ENCODE measurements at regions not wholly inside any gene's neighbourhood (a gene's known extent, or its start where the extent isn't known, plus 50 kb on each side); places are given as distances from the start of the nearest gene placed in this dataset.
A peak's percentile ranks its signal among the peaks of the same experiment; 100 is the strongest.

DNA sequence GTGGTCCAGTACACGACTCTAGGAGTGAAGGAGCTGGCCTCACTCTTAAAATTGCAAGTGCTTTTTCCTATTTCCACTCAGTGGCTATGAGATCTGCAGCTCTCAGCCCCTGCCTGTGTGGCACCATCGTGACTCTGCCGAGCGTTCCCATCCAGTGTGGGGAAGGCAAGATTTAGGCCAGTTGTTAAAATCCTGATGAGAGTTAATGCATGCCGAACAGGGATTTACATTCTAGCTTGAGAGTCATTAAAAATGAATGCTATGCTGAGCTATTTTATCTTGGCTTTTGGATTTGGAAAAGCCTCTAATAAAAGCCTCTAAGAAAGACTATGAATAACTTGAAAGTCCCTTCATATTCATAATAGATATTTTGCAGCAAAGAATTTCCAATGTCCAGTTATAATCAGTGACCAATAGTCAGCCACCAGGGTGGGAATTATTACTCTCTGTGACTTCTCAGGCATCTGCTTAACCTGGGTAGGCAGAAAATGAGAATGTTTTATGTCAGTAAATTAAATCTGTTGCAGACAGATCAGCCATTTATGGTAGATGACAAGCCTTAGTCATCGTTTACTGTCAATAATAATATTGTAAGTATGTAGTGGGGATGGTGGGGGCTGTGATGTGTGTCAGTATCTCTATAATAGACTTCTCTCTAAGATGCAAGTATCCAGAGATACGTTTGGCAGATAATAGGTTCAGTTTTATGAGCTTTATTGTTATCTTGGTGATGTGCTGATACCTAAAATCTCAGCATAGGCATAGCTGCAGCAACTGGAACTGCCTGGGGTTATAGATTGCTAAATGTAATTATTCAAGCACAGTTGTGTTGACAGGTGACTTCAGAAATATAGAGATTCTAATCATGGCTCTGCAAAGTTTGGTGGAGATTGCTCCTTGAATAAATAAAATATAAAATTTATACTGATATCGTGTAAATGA, 207.8 kb downstream of the SOCS6 start:
- Histone ChIP-seq H3K36me3 (no peaks in the 10 kb centered on the region), H3K27me3 (no peaks in the 10 kb centered on the region), H3K4me1 (no peaks in the 10 kb centered on the region), H3K27ac (no peak overlapping the region), H3K9me3 (no peaks in the 10 kb centered on the region), H3K4me3 (no peak overlapping the region)
- intact Hi-C loops (cut with DNase I), result no loop called here
- DNase-seq, result no peak
- 77 to 79% methylated on average over 8 of the region's 8 CpGs for WGBS, 2 donors
- TF ChIP-seq, protein P1, sequence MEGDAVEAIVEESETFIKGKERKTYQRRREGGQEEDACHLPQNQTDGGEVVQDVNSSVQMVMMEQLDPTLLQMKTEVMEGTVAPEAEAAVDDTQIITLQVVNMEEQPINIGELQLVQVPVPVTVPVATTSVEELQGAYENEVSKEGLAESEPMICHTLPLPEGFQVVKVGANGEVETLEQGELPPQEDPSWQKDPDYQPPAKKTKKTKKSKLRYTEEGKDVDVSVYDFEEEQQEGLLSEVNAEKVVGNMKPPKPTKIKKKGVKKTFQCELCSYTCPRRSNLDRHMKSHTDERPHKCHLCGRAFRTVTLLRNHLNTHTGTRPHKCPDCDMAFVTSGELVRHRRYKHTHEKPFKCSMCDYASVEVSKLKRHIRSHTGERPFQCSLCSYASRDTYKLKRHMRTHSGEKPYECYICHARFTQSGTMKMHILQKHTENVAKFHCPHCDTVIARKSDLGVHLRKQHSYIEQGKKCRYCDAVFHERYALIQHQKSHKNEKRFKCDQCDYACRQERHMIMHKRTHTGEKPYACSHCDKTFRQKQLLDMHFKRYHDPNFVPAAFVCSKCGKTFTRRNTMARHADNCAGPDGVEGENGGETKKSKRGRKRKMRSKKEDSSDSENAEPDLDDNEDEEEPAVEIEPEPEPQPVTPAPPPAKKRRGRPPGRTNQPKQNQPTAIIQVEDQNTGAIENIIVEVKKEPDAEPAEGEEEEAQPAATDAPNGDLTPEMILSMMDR (IDR thresholded peaks at IDR 0.05), result no peak
- TF ChIP-seq POLR2AphosphoS5 (IDR thresholded peaks at IDR 0.05), result no peak
- no peak for TF ChIP-seq EP300 (IDR thresholded peaks at IDR 0.05)
- no peak for TF ChIP-seq POLR2A (IDR thresholded peaks at IDR 0.05)

DNA sequence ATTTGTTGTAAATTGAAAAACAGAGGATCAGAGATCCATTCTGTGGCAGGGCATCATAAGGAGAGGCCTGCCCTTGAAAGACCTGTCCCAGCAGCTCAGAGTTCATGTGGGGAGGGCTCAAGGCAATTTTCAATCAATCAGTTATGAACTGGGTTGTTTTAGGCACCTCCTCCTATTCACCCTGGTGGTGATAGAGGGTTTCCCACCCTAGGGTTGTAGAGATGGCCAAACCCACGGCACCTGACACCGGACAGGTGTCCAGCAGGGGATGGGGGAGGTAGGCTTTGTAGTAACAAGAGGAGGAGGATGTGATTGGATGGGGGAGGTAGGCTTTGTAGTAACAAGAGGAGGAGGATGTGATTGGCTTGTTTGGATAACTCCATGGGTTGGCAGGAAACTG, 205.7 kb downstream of the SOCS6 start:
- Histone ChIP-seq H3K27me3 (no peaks in the 10 kb centered on the region), H3K4me1 (no peaks in the 10 kb centered on the region), H3K9me3 (no peaks in the 10 kb centered on the region), H3K36me3 (no peaks in the 10 kb centered on the region), H3K27ac (no peak overlapping the region), H3K4me3 (no peak overlapping the region)
- WGBS, 2 donors, result 86 to 90% methylated on average over 2 of the region's 2 CpGs
- intact Hi-C loops (cut with DNase I), result no loop called here
- no peak for DNase-seq
- TF ChIP-seq POLR2A (IDR thresholded peaks at IDR 0.05) (no peak), POLR2AphosphoS5 (IDR thresholded peaks at IDR 0.05) (no peak), EP300 (IDR thresholded peaks at IDR 0.05) (no peak)
- TF ChIP-seq, protein P1 (IDR thresholded peaks at IDR 0.05), result no peak

DNA sequence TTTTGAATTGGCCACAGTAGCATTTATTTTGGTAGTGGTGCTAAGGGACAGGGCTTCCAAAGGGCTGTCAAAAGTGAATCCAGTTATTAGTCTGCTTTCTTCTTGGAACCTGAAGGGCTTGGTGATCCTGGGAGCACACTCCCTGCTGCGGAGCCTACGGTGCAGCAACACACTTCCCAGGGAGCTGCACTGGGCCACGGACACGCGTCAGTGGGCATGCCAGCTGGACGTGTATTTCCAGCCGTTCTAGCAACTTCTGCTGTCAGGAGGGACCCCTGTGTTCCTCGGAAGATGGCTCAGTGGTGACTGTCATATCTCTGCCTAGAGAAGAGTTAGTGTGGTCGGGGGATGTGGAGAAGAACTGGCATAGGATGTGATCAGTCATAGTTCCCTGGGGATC, 204.6 kb downstream of the SOCS6 start:
- no peaks in the 10 kb centered on the region for H3K9me3 ChIP-seq
- H3K27me3 ChIP-seq, result no peaks in the 10 kb centered on the region
- no peaks in the 10 kb centered on the region for H3K4me1 ChIP-seq
- DNase-seq, result no peak
- TF ChIP-seq POLR2AphosphoS5 (IDR thresholded peaks at IDR 0.05) (no peak), POLR2A (IDR thresholded peaks at IDR 0.05) (no peak), EP300 (IDR thresholded peaks at IDR 0.05) (no peak)
- TF ChIP-seq, protein P1 (IDR thresholded peaks at IDR 0.05), result no peak
- H3K36me3 ChIP-seq, result no peaks in the 10 kb centered on the region
- H3K4me3 ChIP-seq, result no peak overlapping the region
- H3K27ac ChIP-seq, result no peak overlapping the region
- intact Hi-C loops (cut with DNase I), result no loop called here
- WGBS, 2 donors, result 85 to 89% methylated on average over 9 of the region's 9 CpGs

DNA sequence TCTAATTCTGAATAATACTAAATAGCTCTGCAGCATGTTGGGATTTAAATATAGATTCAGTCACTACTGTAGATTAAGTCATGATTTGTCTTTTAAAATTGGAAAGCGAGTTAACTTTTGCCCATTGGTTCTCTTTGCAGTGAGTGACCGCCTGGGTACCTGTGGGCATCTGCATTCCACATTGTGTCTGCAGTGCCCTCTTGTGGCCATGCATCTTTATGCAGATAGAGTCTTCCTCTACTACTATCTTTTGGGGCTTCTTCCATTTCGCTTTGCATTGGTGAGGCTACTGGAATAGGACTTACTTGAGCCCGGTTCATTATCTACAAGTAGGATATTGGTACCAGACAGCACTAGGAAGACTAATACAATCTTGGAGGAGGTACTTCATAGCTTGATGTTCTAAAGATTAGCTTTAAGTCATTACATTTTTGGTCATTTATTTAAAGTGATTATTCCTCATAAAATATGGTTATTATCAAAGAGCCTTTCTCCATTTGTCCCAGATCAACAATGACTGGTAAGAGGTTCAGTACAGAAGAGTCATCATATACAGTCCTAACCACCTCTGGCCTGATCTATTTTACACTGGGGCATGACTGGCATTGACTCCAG, 203.0 kb downstream of the SOCS6 start:
- WGBS, 2 donors, result 27 to 63% methylated on average over 4 of the region's 4 CpGs
- no peaks in the 10 kb centered on the region for H3K9me3 ChIP-seq
- intact Hi-C loops (cut with DNase I), result no loop called here
- no peak overlapping the region for H3K4me3 ChIP-seq
- H3K27ac ChIP-seq, result no peak overlapping the region
- TF ChIP-seq POLR2A (IDR thresholded peaks at IDR 0.05), result no peak
- TF ChIP-seq POLR2AphosphoS5 (IDR thresholded peaks at IDR 0.05), result no peak
- no peak for TF ChIP-seq EP300 (IDR thresholded peaks at IDR 0.05)
- TF ChIP-seq, protein P1 (IDR thresholded peaks at IDR 0.05), result peak in 3 of 4 experiments; percentile 29 to 71 (median 45)
- H3K36me3 ChIP-seq, result no peaks in the 10 kb centered on the region
- no peak for DNase-seq
- H3K27me3 ChIP-seq, result no peaks in the 10 kb centered on the region
- no peaks in the 10 kb centered on the region for H3K4me1 ChIP-seq
